Esophagus squamous epithelium (tissue), 5 donors: ENCODE measurements at regions not wholly inside any gene's neighbourhood (a gene's known extent, or its start where the extent isn't known, plus 50 kb on each side); places are given as distances from the start of the nearest gene placed in this dataset.

ENCODE experiments used
- DNase-seq: peaks from one replicate; lab custom pipeline; 2025; lab: John Stamatoyannopoulos, UW
- H3K27ac ChIP-seq, 4 donors: fragments of 200-600 bp; sonication (generic); one replicate each; pipeline ENCODE4 v1.5.1; 2016 to 2019; ENCODE audit warnings: mild to moderate bottlenecking in 1 of 4
- H3K27me3 ChIP-seq, 4 donors: fragments of 200-600 bp; sonication (generic); 1 replicate in 3 of 4; 2 replicates in 1 of 4; pipeline versions ENCODE4 v1.5.1 to v1.6.0; 2017 to 2021; ENCODE audit warnings: antibody characterized with exemption in 1 of 4
- H3K36me3 ChIP-seq, 3 donors: fragments of 200-600 bp; sonication (generic); one replicate each; pipeline ENCODE4 v1.5.1; 2016 to 2019
- H3K4me1 ChIP-seq, 3 donors: fragments of 200-600 bp; sonication (generic); one replicate each; pipeline ENCODE4 v1.5.1; 2017 to 2019
- H3K4me3 ChIP-seq, 4 donors: fragments of 200-600 bp; sonication (generic); 1 replicate in 3 of 4; 2 replicates in 1 of 4; pipeline ENCODE4 v1.5.1; 2016 to 2019; ENCODE audit warnings: mild to moderate bottlenecking in 2 of 4, moderate library complexity in 1 of 4
- H3K9me3 ChIP-seq, 3 donors: fragments of 200-600 bp; sonication (generic); one replicate each; pipeline ENCODE4 v1.5.1; 2016 to 2019
- CTCF ChIP-seq, 6 experiments: fragments of 450-650 bp in 4 of 6; fragments of 200-600 bp in 2 of 6; sonication (generic) in 2 of 6; IDR thresholded peaks; one replicate each; pipeline ENCODE4 v1.5.1; 2016 to 2019; ENCODE audit warnings: antibody characterized with exemption in 6 of 6, mild to moderate bottlenecking in 4 of 6, moderate library complexity in 4 of 6
- POLR2A ChIP-seq, 4 donors: fragments of 450-650 bp; IDR thresholded peaks; one replicate each; pipeline ENCODE4 v1.6.1; 2017; ENCODE audit warnings: antibody characterized with exemption in 4 of 4, mild to moderate bottlenecking in 4 of 4, moderate library complexity in 3 of 4
- WGBS, 2 donors: methylation state at CpG; one replicate each; pipeline ENCODE4 v1.1.5; 2018; 5-methylcytosine and 5-hydroxymethylcytosine counted together
- intact Hi-C: fragments of 100-400 bp; cut with DNase I; formaldehyde crosslinking; loops from one replicate; pipeline ENCODE4 v1.15.0; 2022
- donor health status: DM: yes; HTN: yes; CAD: no.

DNA sequence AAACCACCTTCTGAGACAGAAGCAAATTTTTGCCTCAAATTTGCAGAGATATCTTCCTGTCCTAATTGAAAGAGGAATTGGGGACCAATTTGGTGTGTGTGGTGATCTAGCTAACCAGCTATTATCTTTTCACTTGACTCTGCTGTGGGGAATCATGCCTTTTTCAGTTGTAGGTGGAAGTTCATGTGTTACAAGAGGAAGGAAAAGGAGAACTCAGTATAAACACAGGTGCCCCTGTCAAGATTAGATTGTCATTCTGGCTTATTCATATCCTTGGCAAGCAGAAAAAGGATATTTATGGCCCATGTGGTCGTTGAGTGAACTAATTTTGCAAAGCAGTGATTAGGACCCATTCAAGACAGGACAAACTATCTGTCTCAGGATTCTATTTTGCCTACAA is 336.8 kb upstream of the SLC30A5 start:
- WGBS, 2 donors, result 4 to 26% methylated on average over 1 of the region's 1 CpG
- no peaks in the 10 kb centered on the region for H3K27me3 ChIP-seq
- no peak overlapping the region for H3K27ac ChIP-seq
- no peak for TF ChIP-seq CTCF (IDR thresholded peaks at IDR 0.05)
- TF ChIP-seq POLR2A (IDR thresholded peaks at IDR 0.05), result no peak
- intact Hi-C loops, result no loop called here
- H3K36me3 ChIP-seq, result no peaks in the 10 kb centered on the region
- H3K4me3 ChIP-seq, result no peak overlapping the region
- H3K9me3 ChIP-seq, result no peaks in the 10 kb centered on the region
- no peaks in the 10 kb centered on the region for H3K4me1 ChIP-seq
- DNase-seq, result no peak

DNA sequence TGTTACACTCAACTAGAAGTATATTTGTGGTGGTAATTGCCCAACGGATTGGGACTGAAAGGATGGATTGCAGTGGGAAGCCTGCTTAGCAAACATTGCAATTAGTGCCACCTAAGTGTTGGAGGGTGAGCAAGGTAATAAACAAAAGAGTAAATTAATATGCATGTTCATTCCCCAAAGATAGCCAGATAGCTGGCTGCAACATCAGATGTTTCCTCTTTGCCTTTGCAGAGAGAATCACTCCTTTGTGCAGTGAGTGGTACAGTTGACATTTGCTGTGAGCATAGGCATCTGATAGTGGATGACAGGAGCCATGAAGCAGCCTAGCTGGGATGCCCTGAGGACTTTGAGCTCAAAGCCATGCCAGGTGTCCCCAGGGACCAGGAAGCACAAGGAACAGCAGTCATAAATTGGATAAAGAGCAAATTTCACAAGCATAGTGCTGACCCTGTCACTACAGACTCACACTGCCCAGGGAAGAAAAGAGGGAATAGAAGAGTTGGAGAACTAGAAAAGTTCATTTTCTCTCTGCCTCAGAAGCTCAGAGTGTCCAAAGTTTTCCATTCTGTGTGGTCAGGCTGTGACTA is 336.1 kb upstream of the SLC30A5 start:
- H3K4me1 ChIP-seq, result no peaks in the 10 kb centered on the region
- no peaks in the 10 kb centered on the region for H3K36me3 ChIP-seq
- H3K27me3 ChIP-seq, result no peaks in the 10 kb centered on the region
- 73% methylated on average over 1 of the region's 1 CpG; no CpG with 5 or more reads in 1 of the 2 donors for WGBS, 2 donors
- no peak overlapping the region for H3K4me3 ChIP-seq
- no peaks in the 10 kb centered on the region for H3K9me3 ChIP-seq
- intact Hi-C loops, result no loop called here
- no peak overlapping the region for H3K27ac ChIP-seq
- TF ChIP-seq POLR2A (IDR thresholded peaks at IDR 0.05) (no peak), CTCF (IDR thresholded peaks at IDR 0.05) (no peak)
- DNase-seq, result no peak

DNA sequence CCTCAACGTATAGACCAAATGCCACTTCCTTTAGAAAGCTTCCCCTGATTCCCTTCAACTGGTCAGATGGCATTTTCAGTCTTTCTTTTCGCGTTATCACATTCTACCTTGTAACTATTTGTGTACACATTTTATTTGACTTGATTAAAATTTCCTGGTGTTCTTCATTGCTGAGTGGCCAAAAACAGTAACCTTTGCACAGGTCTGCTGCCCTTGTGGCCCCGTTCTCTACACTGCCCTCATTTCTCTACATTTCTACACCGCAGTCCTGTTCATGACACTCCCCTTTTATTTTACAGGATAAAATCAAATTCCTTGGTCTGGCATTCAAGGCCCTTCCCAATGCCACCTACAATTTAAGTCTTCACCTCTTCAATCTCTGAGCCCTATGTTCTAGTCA is 334.2 kb upstream of the SLC30A5 start:
- no peak overlapping the region for H3K4me3 ChIP-seq
- no peak overlapping the region for H3K27ac ChIP-seq
- intact Hi-C loops, result no loop called here
- H3K36me3 ChIP-seq, result no peaks in the 10 kb centered on the region
- WGBS, 2 donors, result 78 to 94% methylated on average over 5 of the region's 5 CpGs
- no peaks in the 10 kb centered on the region for H3K9me3 ChIP-seq
- no peak for DNase-seq
- H3K27me3 ChIP-seq, result no peaks in the 10 kb centered on the region
- no peaks in the 10 kb centered on the region for H3K4me1 ChIP-seq
- no peak for TF ChIP-seq POLR2A (IDR thresholded peaks at IDR 0.05)
- no peak for TF ChIP-seq CTCF (IDR thresholded peaks at IDR 0.05)

DNA sequence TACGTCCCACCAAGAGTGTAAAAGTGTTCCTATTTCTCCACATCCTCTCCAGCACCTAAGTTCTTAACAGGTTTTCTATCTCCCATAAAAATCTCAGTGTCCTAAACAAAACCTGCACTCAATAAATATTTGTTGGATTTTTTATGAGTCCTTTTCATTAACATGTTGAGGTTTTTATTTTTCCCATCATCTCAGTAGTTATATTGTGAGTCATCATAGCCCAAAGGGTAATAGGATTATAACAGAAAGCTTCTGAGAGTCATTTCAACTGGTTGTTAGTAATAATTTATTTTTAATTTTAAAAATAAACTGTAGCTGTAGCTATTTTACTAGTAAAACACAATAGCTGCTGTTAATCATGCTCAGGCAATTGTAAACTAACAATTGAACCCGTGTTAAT is 331.6 kb upstream of the SLC30A5 start:
- Histone ChIP-seq H3K36me3 (no peaks in the 10 kb centered on the region), H3K27ac (no peak overlapping the region), H3K4me1 (no peaks in the 10 kb centered on the region), H3K27me3 (no peaks in the 10 kb centered on the region), H3K9me3 (no peaks in the 10 kb centered on the region), H3K4me3 (no peak overlapping the region)
- whole genome bisulfite sequencing, 2 donors, result 42 to 52% methylated on average over 2 of the region's 2 CpGs
- DNase-seq, result no peak
- intact Hi-C loops, result no loop called here
- no peak for TF ChIP-seq POLR2A (IDR thresholded peaks at IDR 0.05)
- TF ChIP-seq CTCF (IDR thresholded peaks at IDR 0.05), result no peak

GRCh38 chr5:68766952-68767464 is 326.8 kb upstream of the SLC30A5 start:
- intact Hi-C loops, result no loop called here
- WGBS, 2 donors, result 81 to 93% methylated on average over 4 of the region's 4 CpGs
- H3K27me3 ChIP-seq, result no peaks in the 10 kb centered on the region
- H3K4me1 ChIP-seq, result no peaks in the 10 kb centered on the region
- no peak for DNase-seq
- no peak for TF ChIP-seq CTCF (IDR thresholded peaks at IDR 0.05)
- TF ChIP-seq POLR2A (IDR thresholded peaks at IDR 0.05), result no peak
- no peaks in the 10 kb centered on the region for H3K36me3 ChIP-seq
- no peaks in the 10 kb centered on the region for H3K9me3 ChIP-seq
- no peak overlapping the region for H3K4me3 ChIP-seq
- no peak overlapping the region for H3K27ac ChIP-seq
